Endothelial cell of umbilical vein (primary cell): ENCODE measurements at regions not wholly inside any gene's neighbourhood (a gene's known extent, or its start where the extent isn't known, plus 50 kb on each side); places are given as distances from the start of the nearest gene placed in this dataset.

Experiments used
- BruUV-seq: library from RNA; stranded (reverse); fragments of 400-500 nt; replicated peaks from 2 replicates; lab custom pipeline; 2021; lab: Mats Ljungman, UMichigan
- CTCF ChIA-PET: fragments of 300-600, 350-600 bp; sonication (Branson Sonifier 250); formaldehyde crosslinking; loops from one replicate; lab custom pipeline; 2021; ENCODE audit warnings: antibody characterized with exemption, inconsistent platforms; lab: Charles Lee
- POLR2A ChIA-PET: fragments of 300-600, 350-600 bp; sonication (Branson Sonifier 250); formaldehyde crosslinking; loops from one replicate; lab custom pipeline; 2021; ENCODE audit warnings: antibody characterized with exemption, inconsistent platforms; lab: Charles Lee
- DNase-seq: peaks from one replicate; pipeline ENCODE4 v3.0.0-alpha.2; 2011; ENCODE audit warnings: low read depth, low spot score
- FAIRE-seq: peaks from 2 replicates; lab custom pipeline; 2011; peaks lifted over from hg19 to GRCh38; lab: Jason Lieb, UNC
- H2AFZ ChIP-seq: 2 replicates; pipeline ENCODE4 v1.6.0; 2012; ENCODE audit warnings: low read depth, low read length, control low read depth, inconsistent platforms
- H3K27ac ChIP-seq: 2 replicates; pipeline ENCODE4 v1.5.1; 2011; ENCODE audit warnings: low read depth, mild to moderate bottlenecking, control low read depth, low read length, moderate library complexity; ENCODE audit not compliant: insufficient read depth
- H3K27me3 ChIP-seq, 2 experiments: 2 replicates each; pipeline versions ENCODE4 v1.6.0 to v1.6.1; 2011; ENCODE audit warnings: low read length in 2 of 2, mixed read lengths in 1 of 2; ENCODE audit not compliant: control insufficient read depth in 2 of 2, insufficient read depth in 2 of 2
- H3K36me3 ChIP-seq, 2 experiments: 2 replicates in 1 of 2; 3 replicates in 1 of 2; pipeline ENCODE4 v1.5.1; 2011; ENCODE audit warnings: low read length in 2 of 2, mild to moderate bottlenecking in 1 of 2, moderate library complexity in 1 of 2; ENCODE audit not compliant: control insufficient read depth in 2 of 2, insufficient read depth in 2 of 2; ENCODE audit errors: extremely low read depth in 1 of 2
- H3K4me1 ChIP-seq: 3 replicates; pipeline ENCODE4 v1.5.1; 2011; ENCODE audit warnings: mild to moderate bottlenecking, low read length; ENCODE audit not compliant: control insufficient read depth, insufficient read depth; ENCODE audit errors: extremely low read depth
- H3K4me2 ChIP-seq: 2 replicates; pipeline ENCODE4 v1.6.1; 2011; ENCODE audit warnings: low read length, control low read depth, mixed read lengths; ENCODE audit not compliant: insufficient read depth
- H3K4me3 ChIP-seq, 3 experiments: fragments of 200-600 bp in 1 of 3; sonication (generic), shearing (Covaris generic) in 1 of 3; replicated peaks in 1 of 3; 2 replicates each; pipeline ENCODE4 v1.5.1; 2011 to 2016; ENCODE audit warnings: control low read depth in 3 of 3, low read length in 3 of 3, mild to moderate bottlenecking in 2 of 3, inconsistent platforms in 1 of 3, low read depth in 1 of 3, moderate library complexity in 1 of 3; ENCODE audit not compliant: insufficient read depth in 1 of 3
- H3K79me2 ChIP-seq: 2 replicates; pipeline ENCODE4 v1.6.0; 2012; ENCODE audit warnings: low read length, inconsistent platforms; ENCODE audit not compliant: control insufficient read depth, insufficient read depth
- H3K9ac ChIP-seq: replicated peaks from 2 replicates; pipeline ENCODE3; 2011; ENCODE audit warnings: low read length, control low read depth; ENCODE audit not compliant: insufficient read depth; ENCODE audit errors: extremely low read depth
- H3K9me1 ChIP-seq: replicated peaks from 3 replicates; pipeline ENCODE4 v1.6.0; 2011; ENCODE audit warnings: mild to moderate bottlenecking, low read length; ENCODE audit not compliant: control insufficient read depth, insufficient read depth; ENCODE audit errors: extremely low read depth
- H3K9me3 ChIP-seq: replicated peaks from 2 replicates; pipeline ENCODE4 v1.5.1; 2012; ENCODE audit warnings: low read length, inconsistent platforms; ENCODE audit not compliant: control insufficient read depth, insufficient read depth
- H4K20me1 ChIP-seq: replicated peaks from 2 replicates; pipeline ENCODE3; 2011; ENCODE audit warnings: mild to moderate bottlenecking, low read length; ENCODE audit not compliant: control insufficient read depth, insufficient read depth; ENCODE audit errors: extremely low read depth
- EZH2 ChIP-seq: IDR thresholded peaks from 2 replicates; pipeline ENCODE4 v1.6.1; 2012; ENCODE audit warnings: borderline replicate concordance, low read depth, mild to moderate bottlenecking, moderate library complexity, low read length, inconsistent platforms; ENCODE audit not compliant: severe bottlenecking
- FOS ChIP-seq: IDR thresholded peaks from 2 replicates; pipeline ENCODE4 v1.6.1; 2011; ENCODE audit warnings: mild to moderate bottlenecking, low read length, moderate library complexity, borderline replicate concordance; ENCODE audit not compliant: insufficient read depth
- GATA2 ChIP-seq: IDR thresholded peaks from 2 replicates; pipeline ENCODE4 v1.7.0; 2011; ENCODE audit warnings: low read depth, mild to moderate bottlenecking, moderate library complexity, mixed read lengths, low read length; ENCODE audit not compliant: insufficient read length, insufficient read depth
- JUN ChIP-seq: IDR thresholded peaks from 2 replicates; pipeline ENCODE4 v1.6.1; 2011; ENCODE audit warnings: borderline replicate concordance, low read depth; ENCODE audit not compliant: insufficient read length, insufficient read depth
- MYC ChIP-seq: IDR thresholded peaks from one replicate; pipeline ENCODE4 v1.6.1; 2011; ENCODE audit warnings: mild to moderate bottlenecking, low read depth, low read length
- POLR2A ChIP-seq: IDR thresholded peaks from 2 replicates; pipeline ENCODE4 v1.6.1; 2012; ENCODE audit warnings: low read depth, mild to moderate bottlenecking, control low read depth, low read length
- POLR2AphosphoS5 ChIP-seq: IDR thresholded peaks from 2 replicates; pipeline ENCODE4 v1.6.1; 2012; ENCODE audit warnings: low read depth, mild to moderate bottlenecking, control low read depth, low read length, moderate library complexity; ENCODE audit not compliant: insufficient read depth
- dilution Hi-C: fragments of 300-500 bp; cut with MboI; formaldehyde crosslinking; loops from one replicate; pipeline ENCODE4 v1.15.0; 2019; ENCODE audit warnings: low sequenced_read_pairs; ENCODE audit not compliant: extremely low pct_ligation_motif_present
- intact Hi-C: fragments of 100-400 bp; cut with micrococcal nuclease; formaldehyde crosslinking; loops from one replicate; pipeline ENCODE4 v1.10.0; 2022
- TF ChIP-seq, protein P1 (sequence below): IDR thresholded peaks from 2 replicates; pipeline ENCODE4 v1.6.1; 2011; ENCODE audit not compliant: insufficient read depth, insufficient read length
- TF ChIP-seq, protein P2 (sequence below), 2 donors: IDR thresholded peaks; 1 replicate in 1 of 2; 2 replicates in 1 of 2; pipeline ENCODE4 v1.5.1; 2011; ENCODE audit warnings: low read length in 2 of 2, mild to moderate bottlenecking in 2 of 2, moderate library complexity in 2 of 2, control low read depth in 1 of 2, inconsistent platforms in 1 of 2, low read depth in 1 of 2; ENCODE audit not compliant: insufficient read depth in 1 of 2; ENCODE audit errors: extremely low read depth in 1 of 2

DNA sequence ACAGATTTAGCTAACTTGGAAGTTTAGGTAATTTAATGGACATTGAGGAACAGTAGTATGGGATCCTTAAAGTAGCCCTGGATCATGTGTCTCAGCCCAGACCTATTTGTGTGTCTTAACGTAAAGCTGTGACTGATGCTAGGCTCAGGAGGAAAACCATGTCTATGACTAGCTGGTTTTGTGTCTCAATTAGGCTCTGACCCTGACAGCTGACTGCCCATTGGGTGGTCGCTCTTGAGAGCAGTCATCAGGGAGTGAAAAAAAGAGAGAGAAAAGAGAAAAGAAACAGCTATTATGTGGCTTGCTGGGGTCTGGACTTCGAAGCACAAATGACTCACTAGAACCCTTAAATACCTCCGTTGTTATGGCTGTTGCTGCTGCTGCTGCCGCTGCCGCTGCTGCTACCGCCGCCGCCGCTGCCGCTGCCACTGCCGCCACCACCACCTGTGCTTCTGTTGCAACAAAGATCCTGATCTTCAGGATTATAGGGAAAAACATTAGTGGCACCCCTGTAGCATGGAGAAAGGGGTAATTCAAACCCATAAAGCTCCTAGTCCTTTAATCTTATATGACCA, 70.7 kb downstream of the GSPT2 start:
- no peak for DNase-seq
- no peak for FAIRE-seq
- dilution Hi-C loops (no loop called here), intact Hi-C loops (no loop called here)
- H3K9me3 ChIP-seq, result no peaks in the 10 kb centered on the region
- H3K27ac ChIP-seq, result no peak overlapping the region
- H3K36me3 ChIP-seq, result no peaks in the 10 kb centered on the region
- no peak overlapping the region for H3K4me3 ChIP-seq
- H3K4me1 ChIP-seq, result no peaks in the 10 kb centered on the region
- TF ChIP-seq POLR2AphosphoS5, result no peak
- TF ChIP-seq GATA2, result no peak
- no peak for TF ChIP-seq MYC
- TF ChIP-seq, protein P1, sequence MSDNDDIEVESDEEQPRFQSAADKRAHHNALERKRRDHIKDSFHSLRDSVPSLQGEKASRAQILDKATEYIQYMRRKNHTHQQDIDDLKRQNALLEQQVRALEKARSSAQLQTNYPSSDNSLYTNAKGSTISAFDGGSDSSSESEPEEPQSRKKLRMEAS, result no peak
- no peak for TF ChIP-seq FOS
- TF ChIP-seq POLR2A, result no peak
- TF ChIP-seq, protein P2, sequence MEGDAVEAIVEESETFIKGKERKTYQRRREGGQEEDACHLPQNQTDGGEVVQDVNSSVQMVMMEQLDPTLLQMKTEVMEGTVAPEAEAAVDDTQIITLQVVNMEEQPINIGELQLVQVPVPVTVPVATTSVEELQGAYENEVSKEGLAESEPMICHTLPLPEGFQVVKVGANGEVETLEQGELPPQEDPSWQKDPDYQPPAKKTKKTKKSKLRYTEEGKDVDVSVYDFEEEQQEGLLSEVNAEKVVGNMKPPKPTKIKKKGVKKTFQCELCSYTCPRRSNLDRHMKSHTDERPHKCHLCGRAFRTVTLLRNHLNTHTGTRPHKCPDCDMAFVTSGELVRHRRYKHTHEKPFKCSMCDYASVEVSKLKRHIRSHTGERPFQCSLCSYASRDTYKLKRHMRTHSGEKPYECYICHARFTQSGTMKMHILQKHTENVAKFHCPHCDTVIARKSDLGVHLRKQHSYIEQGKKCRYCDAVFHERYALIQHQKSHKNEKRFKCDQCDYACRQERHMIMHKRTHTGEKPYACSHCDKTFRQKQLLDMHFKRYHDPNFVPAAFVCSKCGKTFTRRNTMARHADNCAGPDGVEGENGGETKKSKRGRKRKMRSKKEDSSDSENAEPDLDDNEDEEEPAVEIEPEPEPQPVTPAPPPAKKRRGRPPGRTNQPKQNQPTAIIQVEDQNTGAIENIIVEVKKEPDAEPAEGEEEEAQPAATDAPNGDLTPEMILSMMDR (IDR thresholded peaks at IDR 0.05; ENCODE audit: extremely low read depth in 1 of 2, insufficient read depth in 1 of 2, low read depth in 1 of 2, low read length in 2 of 2), result no peak
- no peak for TF ChIP-seq EZH2
- no peak for TF ChIP-seq JUN
- no peaks in the 10 kb centered on the region for H4K20me1 ChIP-seq
- H2AFZ ChIP-seq, result no peak overlapping the region
- H3K27me3 ChIP-seq, result no peaks in the 10 kb centered on the region
- BruUV-seq, result no TSS peak
- CTCF ChIA-PET, result no interaction called here
- H3K4me2 ChIP-seq, result no peak overlapping the region
- H3K9me1 ChIP-seq, result no peaks in the 10 kb centered on the region
- no peak overlapping the region for H3K9ac ChIP-seq
- peaks cover 2% of the 10 kb centered on the region for H3K79me2 ChIP-seq
- POLR2A ChIA-PET, result no interaction called here
